Inflammatory macrophage (primary cell): ENCODE measurements at regions not wholly inside any gene's neighbourhood (a gene's known extent, or its start where the extent isn't known, plus 50 kb on each side); places are given as distances from the start of the nearest gene placed in this dataset.
"Not testable (repeated sequence)": the region's sequence is repeated elsewhere in the genome, so short reads cannot be mapped to it uniquely, and the experiment has no call there.

ENCODE experiments used
- DNase-seq, 2 donors: peaks; one replicate each; pipeline ENCODE4 v3.0.0-alpha.2; 2020 to 2022

- no peak for DNase-seq
Observed at GRCh38 chr3:181328346-181328745, 338.8 kb upstream of the DNAJC19 start.

- DNase-seq: no peak
Observed at GRCh38 chr3:181327349-181327748, 337.8 kb upstream of the DNAJC19 start.

- peak; percentile 11 to 27 for DNase-seq
Observed at GRCh38 chr3:181326637-181327223, 337.2 kb upstream of the DNAJC19 start.

- DNase-seq: not testable (repeated sequence)
Observed at GRCh38 chr3:181324516-181324915, 335.0 kb upstream of the DNAJC19 start.

GRCh38 chr3:181318321-181318720 is 328.8 kb upstream of the DNAJC19 start:
- DNase-seq: no peak

- no peak for DNase-seq
Observed at GRCh38 chr3:181317508-181317907, 328.0 kb upstream of the DNAJC19 start.

- no peak for DNase-seq
Observed at GRCh38 chr3:181316482-181316881, 326.9 kb upstream of the DNAJC19 start.

GRCh38 chr3:181313335-181313734 is 323.8 kb upstream of the DNAJC19 start:
- no peak for DNase-seq

GRCh38 chr3:181311186-181311585 is 321.6 kb upstream of the DNAJC19 start:
- DNase-seq: no peak

- DNase-seq: no peak
Observed at GRCh38 chr3:181302960-181303359, 313.4 kb upstream of the DNAJC19 start.

- DNase-seq: no peak
Observed at GRCh38 chr3:181300033-181300432, 310.5 kb upstream of the DNAJC19 start.

- no peak for DNase-seq
Observed at GRCh38 chr3:181298421-181298820, 308.9 kb upstream of the DNAJC19 start.

GRCh38 chr3:181292984-181293383 is 303.4 kb upstream of the DNAJC19 start:
- no peak for DNase-seq

- DNase-seq: no peak
Observed at GRCh38 chr3:181290941-181291340, 301.4 kb upstream of the DNAJC19 start.

GRCh38 chr3:181289306-181289705 is 299.8 kb upstream of the DNAJC19 start:
- no peak for DNase-seq

GRCh38 chr3:181288145-181288544 is 298.6 kb upstream of the DNAJC19 start:
- no peak for DNase-seq

- no peak for DNase-seq
Observed at GRCh38 chr3:181279239-181279565, 289.7 kb upstream of the DNAJC19 start.

GRCh38 chr3:181278468-181279238 is 289.1 kb upstream of the DNAJC19 start:
- DNase-seq: no peak

GRCh38 chr3:181276358-181276896 is 286.9 kb upstream of the DNAJC19 start:
- no peak for DNase-seq

- no peak for DNase-seq
Observed at GRCh38 chr3:181274025-181274424, 284.5 kb upstream of the DNAJC19 start.

GRCh38 chr3:181267312-181267711 is 277.8 kb upstream of the DNAJC19 start:
- DNase-seq: no peak

GRCh38 chr3:181265750-181266333 is 276.3 kb upstream of the DNAJC19 start:
- no peak for DNase-seq

- no peak for DNase-seq
Observed at GRCh38 chr3:181264486-181264885, 274.9 kb upstream of the DNAJC19 start.

- DNase-seq: no peak
Observed at GRCh38 chr3:181253796-181254195, 264.3 kb upstream of the DNAJC19 start.
